ENCODE measurements at regions not wholly inside any gene's neighbourhood (a gene's known extent, or its start where the extent isn't known, plus 50 kb on each side); places are given as distances from the start of the nearest gene placed in this dataset.
"Not testable (repeated sequence)": the region's sequence is repeated elsewhere in the genome, so short reads cannot be mapped to it uniquely, and the experiment has no call there.

DNA sequence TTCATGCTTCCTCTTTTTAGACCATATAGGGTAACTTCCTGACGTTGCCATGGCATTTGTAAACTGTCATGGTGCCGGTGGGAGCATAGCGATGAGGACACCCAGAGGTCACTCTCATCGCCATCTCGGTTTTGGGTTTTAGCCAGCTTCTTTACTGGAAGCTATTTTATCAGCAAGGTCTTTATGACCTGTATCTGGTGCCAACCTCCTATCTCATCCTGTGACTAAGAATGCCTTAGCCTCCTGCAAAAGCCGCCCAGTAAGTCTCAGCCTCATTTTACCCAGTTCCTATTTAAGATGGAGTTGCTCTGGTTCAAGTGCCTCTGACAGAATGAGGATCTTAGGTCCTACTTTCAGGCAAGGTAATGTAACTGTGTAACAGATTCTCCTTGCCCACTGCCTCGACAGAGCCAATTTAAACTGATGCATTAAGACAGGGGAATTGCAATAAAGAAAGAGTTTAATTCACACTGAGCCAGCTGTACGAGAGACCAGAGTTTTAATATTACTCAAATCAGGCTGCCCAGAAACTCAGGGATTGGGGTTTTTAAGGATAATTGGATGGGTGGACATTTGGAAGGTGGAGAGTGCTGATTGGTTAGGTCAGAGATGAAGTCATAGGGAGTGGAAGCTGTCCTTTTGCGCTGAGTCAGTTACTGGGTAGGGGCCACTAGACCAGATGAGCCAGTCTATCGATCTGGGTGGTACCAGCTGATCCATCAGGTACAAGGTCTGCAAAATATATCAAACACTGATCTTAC is 59.9 kb upstream of the ATF7IP2 start:
- CTCF ChIA-PET, result interaction anchor here (1.7 kb wide), 1 partner anchor 11 kb away, joined by 5 read pairs; no protein-coding TSS in a partner anchor
- no peak for DNase-seq
- no peak overlapping the region for H3K4me3 Mint-ChIP-seq
- H3K4me1 Mint-ChIP-seq (ENCODE audit: low read depth), result peaks cover 16% of the 10 kb centered on the region
- peaks cover 20% of the 10 kb centered on the region for H3K9me3 Mint-ChIP-seq
- TF ChIP-seq, protein P1, sequence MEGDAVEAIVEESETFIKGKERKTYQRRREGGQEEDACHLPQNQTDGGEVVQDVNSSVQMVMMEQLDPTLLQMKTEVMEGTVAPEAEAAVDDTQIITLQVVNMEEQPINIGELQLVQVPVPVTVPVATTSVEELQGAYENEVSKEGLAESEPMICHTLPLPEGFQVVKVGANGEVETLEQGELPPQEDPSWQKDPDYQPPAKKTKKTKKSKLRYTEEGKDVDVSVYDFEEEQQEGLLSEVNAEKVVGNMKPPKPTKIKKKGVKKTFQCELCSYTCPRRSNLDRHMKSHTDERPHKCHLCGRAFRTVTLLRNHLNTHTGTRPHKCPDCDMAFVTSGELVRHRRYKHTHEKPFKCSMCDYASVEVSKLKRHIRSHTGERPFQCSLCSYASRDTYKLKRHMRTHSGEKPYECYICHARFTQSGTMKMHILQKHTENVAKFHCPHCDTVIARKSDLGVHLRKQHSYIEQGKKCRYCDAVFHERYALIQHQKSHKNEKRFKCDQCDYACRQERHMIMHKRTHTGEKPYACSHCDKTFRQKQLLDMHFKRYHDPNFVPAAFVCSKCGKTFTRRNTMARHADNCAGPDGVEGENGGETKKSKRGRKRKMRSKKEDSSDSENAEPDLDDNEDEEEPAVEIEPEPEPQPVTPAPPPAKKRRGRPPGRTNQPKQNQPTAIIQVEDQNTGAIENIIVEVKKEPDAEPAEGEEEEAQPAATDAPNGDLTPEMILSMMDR (IDR thresholded peaks at IDR 0.05), result no peak
- intact Hi-C loops (cut with micrococcal nuclease), result no loop called here
- ATAC-seq, result no peak
- POLR2A ChIA-PET, result no interaction called here
- peaks cover 12% of the 10 kb centered on the region for H3K36me3 Mint-ChIP-seq (ENCODE audit: low read depth)
- H3K27me3 Mint-ChIP-seq, result no peaks in the 10 kb centered on the region
- H3K27ac Mint-ChIP-seq, result no peak overlapping the region

GRCh38 chr16:10326647-10327046 is 59.2 kb upstream of the ATF7IP2 start:
- H3K4me1 Mint-ChIP-seq (ENCODE audit: low read depth), result peaks cover 18% of the 10 kb centered on the region

DNA sequence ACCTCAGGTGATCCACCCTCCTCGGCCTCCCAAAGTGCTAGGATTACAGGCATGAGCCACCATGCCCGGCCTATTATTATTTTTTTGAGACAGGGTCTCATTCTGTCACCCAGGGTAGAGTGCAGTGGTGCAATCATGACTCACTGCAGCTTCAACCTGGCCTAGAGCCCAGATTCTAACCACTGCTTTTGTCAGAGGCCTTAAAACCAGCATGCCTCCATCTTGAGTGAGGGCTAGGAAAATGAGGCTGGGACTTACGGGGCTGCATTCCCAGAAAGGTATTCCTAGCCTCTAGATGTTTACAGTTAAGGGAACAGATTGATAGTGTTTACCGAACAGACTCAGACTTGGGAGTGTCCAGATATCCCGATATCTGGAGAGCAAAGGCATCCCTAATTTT is 57.6 kb upstream of the ATF7IP2 start:
- peaks cover 21% of the 10 kb centered on the region for H3K9me3 Mint-ChIP-seq
- intact Hi-C loops (cut with micrococcal nuclease); H3K4me3 Mint-ChIP-seq; ATAC-seq; POLR2A ChIA-PET; CTCF ChIA-PET; H3K27me3 Mint-ChIP-seq: not testable (repeated sequence)
- H3K4me1 Mint-ChIP-seq (ENCODE audit: low read depth), result peaks cover 31% of the 10 kb centered on the region
- peak; percentile 30 for DNase-seq
- peak overlapping the region; percentile 76 for H3K27ac Mint-ChIP-seq
- H3K36me3 Mint-ChIP-seq (ENCODE audit: low read depth), result peaks cover 14% of the 10 kb centered on the region

More at GRCh38 chr16:10326647-10327046, 59.2 kb upstream of the ATF7IP2 start:
- DNase-seq (no peak), ATAC-seq (no peak)
- Mint-ChIP-seq H3K9me3 (peaks cover 20% of the 10 kb centered on the region), H3K27ac (no peak overlapping the region), H3K27me3 (no peaks in the 10 kb centered on the region), H3K36me3 (ENCODE audit: low read depth) (peaks cover 12% of the 10 kb centered on the region), H3K4me3 (no peak overlapping the region)
- intact Hi-C loops (cut with micrococcal nuclease), result no loop called here
- CTCF ChIA-PET, result interaction anchor here (1.7 kb wide), 1 partner anchor 11 kb away, joined by 5 read pairs; no protein-coding TSS in a partner anchor
- TF ChIP-seq, protein P1 (IDR thresholded peaks at IDR 0.05), result no peak
- POLR2A ChIA-PET, result no interaction called here

DNA sequence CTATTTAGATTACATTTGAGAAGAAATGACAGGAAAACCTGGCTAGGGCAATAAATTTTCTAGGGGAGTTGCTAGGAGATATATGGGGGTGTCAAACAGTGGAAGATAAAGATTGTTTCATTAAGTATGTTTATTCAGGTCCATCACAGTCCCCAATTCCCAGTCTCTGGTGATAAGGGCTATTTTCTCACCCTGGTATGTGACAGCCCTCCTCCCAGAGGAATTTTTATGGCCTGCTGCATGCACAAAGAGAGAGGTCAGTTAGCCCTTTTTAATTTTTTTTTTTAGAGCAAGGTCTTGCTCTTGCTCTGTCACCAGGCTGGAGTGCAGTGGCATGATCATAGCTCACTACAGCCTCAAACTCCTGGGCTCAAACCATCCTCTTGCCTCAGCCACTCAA is 53.6 kb upstream of the ATF7IP2 start:
- H3K36me3 Mint-ChIP-seq (ENCODE audit: low read depth), result peaks cover 8% of the 10 kb centered on the region
- TF ChIP-seq, protein P1 (IDR thresholded peaks at IDR 0.05), result no peak
- intact Hi-C loops (cut with micrococcal nuclease), result no loop called here
- ATAC-seq (no peak), DNase-seq (no peak)
- CTCF ChIA-PET, result interaction anchor here (0.9 kb wide), 1 partner anchor 18 kb away, joined by 3 read pairs; no protein-coding TSS in a partner anchor
- H3K4me1 Mint-ChIP-seq (ENCODE audit: low read depth), result peaks cover 41% of the 10 kb centered on the region
- POLR2A ChIA-PET, result no interaction called here
- no peak overlapping the region for H3K4me3 Mint-ChIP-seq
- H3K27ac Mint-ChIP-seq, result no peak overlapping the region
- H3K9me3 Mint-ChIP-seq, result peaks cover 11% of the 10 kb centered on the region
- H3K27me3 Mint-ChIP-seq, result no peaks in the 10 kb centered on the region

DNA sequence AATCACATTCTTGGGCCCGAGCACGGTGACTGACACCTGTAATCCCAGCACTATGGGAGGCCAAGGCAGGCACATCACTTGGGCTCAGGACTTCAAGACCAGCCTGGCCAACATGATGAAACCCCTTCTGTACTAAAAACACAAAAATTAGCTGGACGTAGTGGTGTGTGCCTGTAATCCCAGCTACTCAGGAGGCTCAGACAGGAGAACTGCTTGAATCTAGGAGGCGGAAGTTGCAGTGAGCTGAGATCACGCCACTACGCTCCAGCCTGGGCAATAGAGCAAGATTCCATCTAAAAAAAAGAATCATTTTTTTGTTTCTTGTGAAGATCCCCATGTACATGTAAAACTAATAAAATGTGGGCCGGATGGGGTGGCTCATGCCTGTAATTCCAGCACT is 53.1 kb upstream of the ATF7IP2 start:
- Mint-ChIP-seq H3K36me3 (ENCODE audit: low read depth) (peaks cover 4% of the 10 kb centered on the region), H3K27me3 (no peaks in the 10 kb centered on the region), H3K27ac (peak overlapping the region; percentile 38), H3K4me1 (ENCODE audit: low read depth) (peaks cover 41% of the 10 kb centered on the region), H3K4me3 (no peak overlapping the region), H3K9me3 (peaks cover 7% of the 10 kb centered on the region)
- DNase-seq (no peak), ATAC-seq (no peak)
- ChIA-PET POLR2A (interaction anchor here (0.6 kb wide), 1 partner anchor 1130 kb away, joined by 3 read pairs; no protein-coding TSS in a partner anchor), CTCF (interaction anchor here (0.9 kb wide), 1 partner anchor 18 kb away, joined by 3 read pairs; no protein-coding TSS in a partner anchor)
- TF ChIP-seq, protein P1 (IDR thresholded peaks at IDR 0.05), result no peak
- intact Hi-C loops (cut with micrococcal nuclease), result no loop called here
